ENCODE measurements at regions not wholly inside any gene's neighbourhood (a gene's known extent, or its start where the extent isn't known, plus 50 kb on each side); places are given as distances from the start of the nearest gene placed in this dataset.
A peak's percentile ranks its signal among the peaks of the same experiment; 100 is the strongest.

DNA sequence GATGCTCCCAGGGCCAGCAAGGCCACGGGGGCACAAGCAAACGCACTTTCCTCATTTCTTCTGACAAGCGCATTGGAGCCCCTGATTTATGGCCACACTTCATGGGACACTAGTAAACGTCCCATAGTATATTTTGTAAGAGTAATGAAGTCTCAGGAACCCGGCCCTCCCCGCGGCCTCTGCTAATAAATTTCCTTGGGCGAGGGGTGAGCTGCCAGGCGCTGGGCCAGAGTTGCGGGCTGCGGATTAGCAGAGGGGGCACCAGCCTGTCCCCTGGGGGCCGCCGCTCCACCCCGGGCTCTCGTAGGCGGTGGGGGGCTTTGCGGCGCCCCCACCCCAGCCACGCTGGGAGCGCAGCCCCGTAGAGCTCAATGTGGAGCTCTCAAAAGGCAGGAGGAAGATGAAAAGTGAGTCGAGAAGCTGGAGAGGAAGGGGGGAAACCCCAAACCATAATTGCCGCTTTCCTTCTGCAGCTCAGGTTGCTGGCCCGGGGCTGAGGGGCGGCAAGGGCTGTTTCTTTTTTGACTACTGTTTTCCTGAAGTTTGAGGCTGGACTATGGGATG is 173.6 kb downstream of the CDC5L start:
- DNase-seq, result peak; percentile 57

DNA sequence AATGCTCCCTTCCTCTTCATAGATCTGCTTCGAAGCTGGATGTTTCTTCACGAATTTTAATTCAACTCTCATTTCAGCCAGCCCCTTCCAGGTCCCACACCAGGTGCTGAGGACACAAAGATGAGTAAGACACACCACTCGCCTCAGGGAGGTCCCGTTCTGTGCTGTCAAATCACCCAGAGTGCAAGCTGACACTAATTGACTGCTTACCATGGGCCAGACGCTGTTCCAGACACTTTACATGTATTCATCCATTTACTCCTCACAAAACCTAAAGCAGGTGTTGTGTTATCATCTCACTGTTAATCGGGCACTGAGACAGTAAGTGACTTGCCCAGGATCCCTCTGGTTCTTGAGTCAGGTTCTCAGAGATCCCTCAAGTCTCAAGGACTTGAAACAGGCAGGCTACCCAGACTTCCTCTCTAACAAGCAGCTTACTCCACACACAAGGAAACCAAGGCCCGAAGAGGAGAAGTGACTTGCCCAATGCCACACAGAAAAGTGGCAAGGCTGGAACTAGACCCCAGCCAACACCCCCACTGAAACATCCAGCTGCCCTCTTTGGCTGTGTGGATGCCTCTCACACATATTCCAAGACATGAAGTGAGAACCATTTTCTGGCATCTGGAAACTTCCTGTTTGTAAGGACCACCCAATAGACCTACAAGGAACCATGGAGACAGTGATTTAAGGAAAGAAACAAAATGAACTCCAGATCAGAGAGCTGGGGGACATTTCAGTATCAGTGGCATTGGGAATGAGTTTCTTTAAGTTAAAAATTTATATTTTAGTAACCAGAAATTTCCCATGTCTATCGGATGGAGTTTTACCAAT is 174.5 kb downstream of the CDC5L start:
- DNase-seq, result peak; percentile 26

DNA sequence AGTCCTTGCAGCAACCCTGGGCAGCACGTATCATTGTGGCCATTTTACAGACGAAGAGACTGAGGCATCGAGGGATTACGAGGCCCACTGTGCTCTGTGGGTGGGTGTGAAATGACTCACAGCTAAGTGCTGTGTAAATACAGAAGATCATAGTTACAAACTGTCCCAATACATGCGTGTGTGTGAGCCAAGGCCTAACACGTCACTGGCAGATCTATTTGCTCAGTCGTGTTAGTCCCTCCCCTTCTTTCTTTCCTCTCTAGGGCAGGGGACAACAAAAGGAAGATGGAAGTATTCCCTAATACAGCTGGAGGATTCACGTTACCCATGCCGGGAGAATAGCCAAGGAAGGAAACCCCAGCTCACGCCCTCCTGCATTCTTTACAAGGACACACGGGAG is 175.9 kb downstream of the CDC5L start:
- no peak for DNase-seq

DNA sequence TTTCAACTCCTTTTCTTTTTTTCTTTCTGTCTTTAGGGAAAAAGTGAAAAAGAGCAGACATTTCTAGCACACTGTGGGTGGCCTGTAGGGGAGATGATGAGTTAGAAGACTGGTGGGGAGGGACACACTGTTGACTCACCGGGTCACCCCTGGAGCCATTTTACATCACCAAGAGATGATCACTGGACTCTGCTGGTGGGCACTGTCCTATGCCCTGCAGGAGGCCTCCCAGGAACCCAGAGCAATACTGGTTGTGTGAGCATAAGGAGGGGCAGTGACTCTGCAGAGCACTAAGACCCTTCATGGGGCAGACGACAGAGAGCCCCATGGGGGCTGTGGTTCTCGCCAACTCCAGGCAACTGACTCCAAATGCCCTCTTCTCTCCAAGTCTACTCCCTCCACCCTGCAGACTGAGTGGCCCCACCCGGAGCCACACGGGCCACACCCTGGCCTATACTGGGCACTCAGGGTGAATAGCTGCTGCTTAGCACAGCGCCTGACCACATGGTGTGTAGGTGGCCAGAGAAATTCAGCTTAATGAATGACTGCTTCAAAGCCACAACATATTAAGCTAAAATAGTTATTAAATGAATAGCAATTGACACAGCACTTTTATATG is 177.5 kb downstream of the CDC5L start:
- no peak for DNase-seq

DNA sequence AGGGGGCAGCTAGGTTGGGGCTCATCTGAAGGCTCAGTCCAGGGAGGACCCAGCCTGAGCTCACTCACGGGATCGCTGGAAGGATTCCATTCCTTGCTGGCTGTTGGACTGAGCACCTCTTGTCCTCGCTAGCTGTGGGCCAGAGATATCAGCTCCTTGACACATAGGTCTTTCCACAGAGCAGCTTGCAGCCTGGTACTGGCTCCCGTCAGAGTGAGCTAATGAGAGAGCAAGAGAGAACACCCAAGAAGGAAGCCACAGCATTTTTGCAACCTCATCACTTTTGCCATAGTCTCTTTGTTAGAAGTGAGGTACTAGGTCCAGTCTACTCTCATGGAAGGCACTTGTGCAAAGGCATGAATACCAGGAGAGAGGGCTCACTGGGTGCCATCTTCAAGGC is 179.9 kb downstream of the CDC5L start:
- DNase-seq, result no peak

DNA sequence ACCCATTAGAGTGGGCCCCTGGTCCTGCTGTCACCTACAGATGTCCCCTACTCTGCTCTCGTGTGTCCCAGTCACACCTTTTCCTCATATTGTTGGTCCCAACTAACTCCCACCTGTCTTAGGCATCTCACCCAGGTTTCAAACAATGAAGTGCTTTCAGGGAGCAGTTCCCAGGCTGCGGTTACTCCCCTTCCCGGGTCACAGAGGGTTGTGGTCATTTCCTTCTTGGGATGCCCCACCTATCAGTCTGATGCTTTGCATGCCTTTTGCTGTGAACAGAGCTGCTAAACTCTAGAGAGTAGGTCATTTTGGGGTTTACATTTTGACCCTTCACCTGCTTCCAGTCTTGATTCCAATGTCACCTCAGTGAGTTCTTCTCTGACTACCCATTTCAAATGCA is 181.6 kb downstream of the CDC5L start:
- DNase-seq, result no peak

DNA sequence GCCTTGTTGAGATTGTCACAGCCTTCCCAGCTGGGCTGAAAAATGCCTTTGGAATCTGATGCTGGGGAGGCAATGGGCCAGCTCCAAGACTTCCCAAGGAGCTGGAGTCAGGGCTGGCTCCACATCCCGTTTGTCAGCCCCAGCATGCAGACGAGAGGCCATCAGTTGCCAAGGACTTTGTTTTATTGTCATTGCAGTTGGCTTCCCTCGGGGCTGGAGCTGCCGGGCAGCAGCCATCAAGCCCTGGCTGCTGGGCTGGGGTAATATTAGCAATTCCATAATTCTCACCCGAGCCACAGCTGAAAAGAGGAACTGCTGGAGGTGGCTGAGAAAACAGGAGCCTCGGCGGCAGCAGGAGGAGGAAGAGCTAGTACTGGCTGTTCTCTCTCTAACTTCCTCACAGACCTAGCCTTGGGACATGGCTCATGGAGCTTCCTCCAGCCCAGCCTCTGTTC is 182.5 kb downstream of the CDC5L start:
- DNase-seq, result no peak

DNA sequence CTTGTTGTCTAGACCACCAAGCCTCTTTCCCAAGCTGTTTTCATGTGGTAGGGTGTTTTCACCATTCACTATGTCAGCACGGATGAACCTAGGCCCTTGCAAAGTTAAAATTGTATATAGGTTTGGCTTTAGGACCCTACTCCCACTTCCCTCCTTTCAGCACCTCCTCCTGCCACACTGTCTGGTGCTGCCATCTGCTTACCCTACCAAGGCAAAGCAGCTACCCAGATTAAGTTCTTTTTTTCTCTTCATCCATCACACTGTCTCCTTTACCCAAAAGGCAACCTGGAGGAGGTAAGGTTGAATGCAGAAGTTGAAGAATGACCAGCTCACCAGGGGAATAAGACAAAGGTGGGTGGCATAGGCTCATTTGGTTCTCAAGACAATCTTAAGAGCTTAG is 184.0 kb downstream of the CDC5L start:
- no peak for DNase-seq

DNA sequence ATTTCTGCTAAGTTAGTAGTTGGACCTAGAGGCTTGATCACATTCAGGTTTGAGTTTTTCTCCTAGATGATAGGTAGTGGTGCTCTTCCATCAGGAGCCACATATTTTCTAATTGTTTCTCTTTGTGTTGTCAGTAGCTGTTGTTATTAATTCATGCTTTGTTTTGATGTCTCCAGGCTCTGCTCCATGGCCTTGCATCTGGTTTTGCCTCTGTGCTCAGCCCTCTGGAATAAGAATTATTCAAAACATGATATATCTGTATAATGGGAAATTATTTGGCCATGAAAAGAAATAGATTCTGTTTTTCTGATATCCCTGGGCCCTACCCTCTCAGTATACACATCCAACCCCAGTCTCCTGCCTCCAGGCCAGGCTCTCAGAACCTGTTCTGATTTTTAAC is 184.8 kb downstream of the CDC5L start:
- DNase-seq, result no peak

DNA sequence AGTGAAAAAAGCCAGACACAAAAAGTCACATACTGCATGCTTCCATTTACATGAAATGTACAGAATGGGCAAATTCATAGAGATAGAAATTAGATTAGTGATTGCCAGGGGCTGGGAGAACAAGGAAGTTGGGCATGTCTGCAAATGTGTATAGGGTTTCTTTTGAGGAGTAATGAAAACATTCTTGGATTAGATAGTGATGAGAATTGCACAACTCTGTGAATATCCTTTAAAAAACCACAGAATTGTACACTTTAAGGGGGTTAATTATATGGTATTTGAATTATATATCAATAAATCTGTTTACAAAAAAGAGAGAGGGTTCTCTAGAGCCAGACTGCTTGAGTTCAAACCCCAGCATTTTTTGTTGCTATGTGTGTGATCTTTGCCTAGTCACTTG is 188.1 kb downstream of the CDC5L start:
- DNase-seq, result no peak

DNA sequence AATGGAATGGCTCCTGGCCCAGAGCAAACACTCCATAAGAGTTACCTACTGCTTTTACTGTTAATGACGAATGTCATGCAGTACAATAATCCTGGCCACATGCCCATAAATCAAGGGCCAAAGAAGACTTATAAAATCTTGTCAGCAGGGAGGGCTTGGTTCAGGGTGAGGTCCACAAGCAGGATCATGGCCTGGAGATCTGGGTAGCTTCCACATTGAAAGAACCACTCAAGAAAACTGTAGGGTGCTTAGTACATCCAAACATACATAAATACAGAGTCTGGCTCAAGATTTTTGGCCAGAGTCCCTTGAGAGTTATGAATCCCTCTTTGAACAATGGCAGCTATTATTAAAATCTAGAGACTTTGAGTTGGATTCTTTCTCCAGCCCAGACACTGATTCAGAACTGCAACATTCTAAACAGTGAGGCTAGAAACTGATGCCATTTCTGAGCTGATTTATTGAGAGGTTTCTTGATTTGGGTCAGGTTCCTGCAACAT is 188.7 kb downstream of the CDC5L start:
- DNase-seq, result no peak

DNA sequence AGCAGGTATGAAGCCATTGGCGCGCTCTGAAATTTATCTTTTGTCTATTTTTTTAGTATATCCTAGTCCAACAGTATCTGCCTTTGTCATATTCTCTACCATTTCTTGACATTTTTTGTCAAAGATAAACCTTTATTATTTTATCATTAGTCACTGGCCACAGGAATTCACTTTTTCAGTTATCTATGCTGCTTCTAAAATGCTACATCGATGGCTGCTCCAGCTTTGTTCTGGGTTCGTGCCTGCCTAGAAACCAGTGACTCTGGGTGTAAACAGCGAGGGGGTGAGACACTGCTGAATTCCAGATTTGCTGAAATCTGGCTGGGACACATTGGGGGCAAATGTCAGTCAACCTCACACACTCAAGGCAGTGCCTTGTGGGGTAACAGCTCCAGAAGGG is 193.4 kb downstream of the CDC5L start:
- DNase-seq, result no peak

DNA sequence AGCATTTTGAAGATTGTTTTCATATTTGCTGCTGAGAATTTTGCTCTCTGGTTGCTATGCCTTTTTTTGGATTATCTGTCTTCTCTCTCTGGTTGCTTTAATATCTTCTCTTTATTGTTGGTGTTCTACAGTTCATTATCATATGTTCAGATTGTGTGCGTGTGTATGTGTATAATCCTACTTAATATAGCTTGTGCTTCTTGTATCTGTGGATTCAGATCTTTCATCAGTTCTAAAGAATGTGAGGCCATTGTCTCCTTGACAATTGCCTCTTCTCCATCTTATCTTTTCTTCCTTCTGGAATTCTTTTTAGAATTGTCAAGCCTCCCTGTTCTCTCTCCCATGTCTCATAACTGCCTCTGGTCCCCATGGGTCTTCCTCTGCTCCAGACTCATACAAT is 195.4 kb downstream of the CDC5L start:
- no peak for DNase-seq

DNA sequence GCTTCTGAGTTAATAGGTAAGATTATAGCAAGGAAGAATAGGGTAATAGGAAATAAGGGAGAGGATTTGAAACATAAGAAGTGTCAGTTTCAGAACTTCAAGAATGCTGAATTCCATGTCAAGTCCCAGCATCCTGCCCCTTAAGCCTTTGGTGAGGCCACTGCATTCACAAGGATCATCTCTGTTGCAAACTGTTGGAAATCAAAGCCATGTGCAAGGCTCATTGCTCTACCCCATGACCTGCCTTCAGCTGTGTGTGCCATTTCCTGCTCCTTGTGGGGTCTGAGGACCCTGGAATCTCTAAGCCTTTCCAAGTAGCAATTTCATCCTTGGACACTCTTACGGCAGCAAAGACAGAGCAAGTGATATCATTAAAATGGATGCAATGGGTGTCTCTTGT is 203.0 kb downstream of the CDC5L start:
- DNase-seq, result no peak

DNA sequence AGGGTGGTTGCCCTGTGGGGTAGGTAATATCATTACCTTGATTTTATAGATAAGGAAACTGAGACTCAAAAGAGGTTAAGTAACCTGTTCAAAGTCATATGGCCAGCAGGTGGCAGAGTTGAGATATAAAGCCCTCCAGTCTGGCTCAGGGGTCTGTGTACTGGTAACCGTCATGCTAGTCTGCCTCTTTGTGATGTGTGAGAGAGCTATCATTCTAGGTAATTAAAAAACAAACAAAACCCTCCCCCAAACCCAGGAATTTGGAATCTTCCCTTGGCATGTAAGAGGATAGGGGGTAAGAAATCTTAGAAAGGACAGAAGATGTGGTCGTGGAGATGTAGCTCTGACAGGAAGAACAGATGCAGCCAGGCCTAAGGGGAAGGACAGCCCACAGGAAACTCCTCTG is 206.0 kb downstream of the CDC5L start:
- DNase-seq, result peak; percentile 25

DNA sequence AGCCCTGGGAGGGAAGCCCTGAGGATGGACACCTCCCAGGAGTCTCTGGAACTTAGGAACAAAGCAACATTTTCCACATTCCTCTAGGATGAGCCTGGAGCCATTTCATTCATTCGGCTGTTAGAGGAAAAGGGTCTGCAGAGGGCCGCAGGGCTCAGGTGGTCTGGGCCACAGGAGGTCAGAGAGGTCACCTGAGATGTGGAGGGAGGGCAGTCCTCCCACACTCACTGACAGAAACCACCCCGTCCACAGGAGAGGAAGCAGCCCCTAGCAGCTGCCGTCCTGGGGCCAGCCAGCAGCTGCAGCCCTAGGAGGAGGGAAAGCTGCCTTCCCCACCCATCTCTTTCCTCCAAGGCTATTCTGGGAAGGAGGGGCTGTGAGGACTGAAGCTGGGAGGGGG is 207.0 kb downstream of the CDC5L start:
- no peak for DNase-seq

DNA sequence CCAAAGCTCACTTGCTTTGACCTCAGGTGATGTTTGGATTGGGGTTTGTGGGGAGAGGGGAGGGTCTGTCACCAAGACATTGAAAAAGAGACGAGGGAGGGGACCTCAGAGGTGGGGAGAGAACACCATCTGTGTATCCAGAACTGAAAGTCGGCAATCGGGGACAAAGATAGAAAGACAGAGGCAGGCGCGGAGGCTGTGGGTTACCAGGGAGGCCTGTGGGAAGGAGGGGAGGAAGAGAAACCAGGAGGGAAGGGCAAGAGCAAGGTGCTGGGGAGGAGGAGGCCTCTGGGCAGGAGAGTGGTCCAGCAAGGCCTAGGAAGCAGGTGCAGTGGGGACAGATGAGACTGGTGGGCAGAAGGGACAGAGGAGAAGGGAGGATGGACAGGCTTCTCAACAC is 211.2 kb downstream of the CDC5L start:
- DNase-seq, result no peak

DNA sequence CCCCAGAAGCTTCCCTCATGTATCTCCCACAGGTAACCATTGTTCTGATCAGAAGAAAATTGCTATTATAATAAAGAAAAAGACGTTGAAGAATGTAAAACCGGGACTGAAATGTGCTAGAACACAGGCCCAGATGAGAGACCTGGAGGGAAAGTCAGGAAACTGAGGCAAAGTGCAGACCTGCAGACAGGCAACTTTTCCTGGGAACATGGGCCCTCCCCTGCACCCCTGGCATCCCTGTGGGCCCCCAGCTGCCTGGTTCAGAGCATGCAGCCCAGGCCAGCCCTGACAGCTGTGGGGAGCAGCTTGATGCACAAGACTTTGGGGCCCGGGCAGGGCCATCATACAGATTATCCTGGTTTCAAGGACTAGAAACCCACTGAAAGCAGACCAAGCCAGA is 212.2 kb downstream of the CDC5L start:
- DNase-seq, result no peak

DNA sequence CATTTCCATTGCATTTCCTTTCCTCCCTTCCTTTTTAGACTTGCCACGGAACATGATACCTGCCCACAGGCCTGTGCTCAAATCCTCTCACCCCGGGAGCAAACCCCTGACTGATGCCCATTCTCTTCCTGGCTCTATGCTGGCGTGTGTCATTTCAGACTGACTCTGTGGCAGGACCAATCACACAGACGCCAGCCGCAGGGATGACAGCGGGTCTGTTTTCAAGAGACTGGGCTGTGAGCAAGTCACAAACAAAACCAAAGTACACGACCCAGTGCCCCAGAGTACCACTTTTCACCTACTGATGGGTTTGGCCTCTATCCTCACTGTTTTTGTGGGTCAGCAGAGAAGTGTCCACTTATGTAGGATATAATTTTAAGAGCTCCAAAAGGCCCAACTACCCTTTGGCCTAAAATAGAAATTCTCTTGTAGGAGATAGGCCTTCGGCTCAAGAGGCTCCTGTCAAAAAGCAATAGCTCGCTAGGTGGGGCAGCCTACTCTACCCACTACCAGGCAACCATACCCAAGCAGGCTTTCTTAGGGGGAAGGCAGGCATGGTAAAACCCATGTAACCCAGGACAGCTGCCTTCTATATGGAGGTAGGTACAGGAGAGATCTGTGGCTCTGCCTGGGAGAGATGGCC is 215.7 kb downstream of the CDC5L start:
- DNase-seq, result no peak

DNA sequence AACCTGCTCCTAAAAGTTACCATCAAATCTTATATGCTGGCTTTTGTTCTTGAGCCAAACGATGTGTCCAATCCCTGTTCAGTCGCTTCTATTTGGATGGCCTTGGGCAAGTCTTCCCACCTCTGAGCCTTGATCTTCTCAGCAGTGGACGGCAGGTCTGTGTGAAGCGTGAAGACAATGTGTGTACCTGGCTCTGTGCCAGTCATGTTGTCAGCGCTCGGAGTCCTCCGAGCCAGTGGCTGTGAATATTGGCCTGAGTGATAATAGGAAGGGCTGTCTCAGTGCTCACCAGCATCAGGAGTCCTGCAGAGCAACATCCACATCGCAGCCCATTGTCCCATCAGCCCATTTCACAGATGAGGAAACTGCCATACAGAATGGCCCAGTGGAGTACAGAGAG is 219.0 kb downstream of the CDC5L start:
- no peak for DNase-seq

DNA sequence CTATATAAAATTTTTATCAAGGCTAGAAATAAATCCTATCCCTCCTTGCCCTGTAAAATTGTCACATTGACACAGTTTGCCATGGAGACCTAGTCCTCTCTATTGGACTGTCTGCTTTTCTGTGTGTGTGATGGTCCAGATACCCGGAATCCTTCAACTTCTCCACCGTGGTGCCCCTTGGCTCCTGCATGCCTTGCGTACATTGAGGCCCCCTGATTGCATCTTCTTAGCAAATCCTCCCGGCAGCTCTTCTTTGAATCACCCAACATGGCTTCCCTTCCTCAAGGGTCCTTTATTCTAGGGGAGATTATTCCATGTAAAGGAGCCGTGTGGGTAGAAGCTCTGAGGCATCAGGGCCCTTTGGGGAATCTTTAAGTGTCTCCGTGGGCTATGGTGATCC is 219.5 kb downstream of the CDC5L start:
- DNase-seq, result no peak

DNA sequence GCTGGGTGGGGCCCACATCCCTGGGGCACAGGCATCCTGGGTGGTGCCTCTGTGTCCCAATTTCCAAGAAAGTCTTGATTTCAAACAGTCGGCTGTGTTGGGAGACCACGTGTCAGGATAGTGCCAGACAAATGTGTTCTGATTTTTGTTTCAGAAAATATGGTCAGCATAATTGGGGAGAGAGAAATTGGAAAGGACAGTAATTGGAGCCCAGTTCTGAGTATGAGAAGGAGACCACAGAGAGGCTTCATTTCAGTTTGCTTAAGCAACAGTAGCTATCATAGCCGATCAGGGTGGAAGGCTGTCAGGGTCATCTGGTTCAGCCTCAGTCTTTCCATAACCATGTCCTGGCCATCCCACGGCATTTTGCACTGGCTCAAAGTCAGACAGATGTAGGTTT is 220.7 kb downstream of the CDC5L start:
- no peak for DNase-seq

DNA sequence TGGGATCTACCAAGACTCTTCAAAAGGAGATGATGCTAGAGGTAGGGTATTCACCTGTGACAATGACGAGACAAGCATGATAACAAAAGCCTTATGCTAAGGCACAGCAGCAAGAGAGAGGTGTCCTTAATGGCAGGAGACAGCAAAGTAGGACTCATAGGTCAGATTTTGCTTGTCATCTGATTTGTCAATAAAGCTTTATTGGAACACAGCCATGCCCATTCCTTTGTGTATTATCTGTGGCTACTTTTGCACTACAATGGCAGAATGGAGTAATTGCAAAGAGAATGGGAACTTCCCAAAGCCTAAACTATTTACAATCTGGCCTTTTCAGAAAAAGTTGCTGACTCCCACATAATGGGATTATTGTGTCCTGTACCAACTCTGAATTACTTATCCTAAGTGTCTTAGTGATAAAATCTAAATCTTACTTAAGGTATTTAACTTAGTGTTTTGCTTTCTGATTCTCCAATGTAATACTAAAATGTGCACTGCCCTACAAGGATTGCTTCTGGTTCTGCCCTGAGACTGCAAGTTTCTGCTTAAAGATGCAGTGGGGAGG is 221.6 kb downstream of the CDC5L start:
- no peak for DNase-seq

Measured in retina (tissue), 1 donor.